Loucy (cell line): ENCODE measurements at regions not wholly inside any gene's neighbourhood (a gene's known extent, or its start where the extent isn't known, plus 50 kb on each side); places are given as distances from the start of the nearest gene placed in this dataset.

Experiments
- H2AFZ ChIP-seq: fragments of 200-600 bp; sonication (generic); 2 replicates; pipeline ENCODE4 v1.6.0; 2016; ENCODE audit warnings: antibody characterized with exemption, mild to moderate bottlenecking, low read length, moderate library complexity
- H3F3A ChIP-seq: fragments of 200-600 bp; 2 replicates; pipeline ENCODE4 v1.6.0; 2016; ENCODE audit warnings: antibody characterized with exemption, low read depth, mild to moderate bottlenecking
- H3K27me3 ChIP-seq: fragments of 200-600 bp; sonication (generic); 2 replicates; pipeline ENCODE4 v1.6.1; 2014; ENCODE audit warnings: low read length, mild to moderate bottlenecking; ENCODE audit not compliant: insufficient read depth, poor library complexity, severe bottlenecking
- H3K36me3 ChIP-seq: fragments of 200-600 bp; sonication (generic); 2 replicates; pipeline ENCODE4 v1.6.1; 2016; ENCODE audit warnings: low read length; ENCODE audit not compliant: insufficient read depth
- H3K4me1 ChIP-seq: fragments of 200-600 bp; sonication (generic); 2 replicates; pipeline ENCODE4 v1.5.1; 2014; ENCODE audit warnings: low read length, mild to moderate bottlenecking; ENCODE audit not compliant: insufficient read depth, poor library complexity, severe bottlenecking
- H3K4me2 ChIP-seq: fragments of 200-600 bp; sonication (generic); 2 replicates; pipeline ENCODE4 v1.6.0; 2014; ENCODE audit warnings: antibody characterized with exemption, low read length, low read depth, mild to moderate bottlenecking; ENCODE audit not compliant: poor library complexity, severe bottlenecking
- H3K4me3 ChIP-seq: fragments of 200-600 bp; sonication (generic); 2 replicates; pipeline ENCODE4 v1.5.1; 2014; ENCODE audit warnings: low read length, mild to moderate bottlenecking, mixed read lengths; ENCODE audit not compliant: poor library complexity, severe bottlenecking
- H3K79me2 ChIP-seq: fragments of 200-600 bp; sonication (generic); 2 replicates; pipeline ENCODE4 v1.6.1; 2014; ENCODE audit warnings: low read length; ENCODE audit not compliant: insufficient read depth
- H3K9ac ChIP-seq: fragments of 200-600 bp; sonication (generic); 2 replicates; pipeline ENCODE4 v1.6.0; 2014; ENCODE audit warnings: mild to moderate bottlenecking, low read depth, low read length, moderate library complexity; ENCODE audit not compliant: poor library complexity, severe bottlenecking
- H3K9me2 ChIP-seq: fragments of 200-600 bp; sonication (generic); replicated peaks from 2 replicates; pipeline ENCODE4 v1.6.1; 2016; ENCODE audit warnings: low read depth, low read length, mixed read lengths
- H3K9me3 ChIP-seq: fragments of 200-600 bp; sonication (generic); 2 replicates; pipeline ENCODE4 v1.6.1; 2014; ENCODE audit warnings: mild to moderate bottlenecking, antibody characterized with exemption, low read length, low read depth; ENCODE audit not compliant: insufficient read depth
- H4K20me1 ChIP-seq: fragments of 200-600 bp; sonication (generic); 2 replicates; pipeline ENCODE4 v1.6.0; 2014; ENCODE audit warnings: antibody characterized with exemption, low read length, mild to moderate bottlenecking; ENCODE audit not compliant: insufficient read depth, poor library complexity, severe bottlenecking
- EZH2phosphoT487 ChIP-seq: fragments of 200-600 bp; IDR thresholded peaks from 2 replicates; pipeline ENCODE4 v1.6.1; 2018; ENCODE audit warnings: antibody characterized with exemption, mild to moderate bottlenecking, moderate library complexity, borderline replicate concordance
- TF ChIP-seq, protein P1 (sequence below): fragments of 200-600 bp; sonication (generic); conservative IDR thresholded peaks from 2 replicates; pipeline ENCODE4 v1.5.1; 2014; ENCODE audit warnings: mild to moderate bottlenecking, antibody characterized with exemption, low read length

DNA sequence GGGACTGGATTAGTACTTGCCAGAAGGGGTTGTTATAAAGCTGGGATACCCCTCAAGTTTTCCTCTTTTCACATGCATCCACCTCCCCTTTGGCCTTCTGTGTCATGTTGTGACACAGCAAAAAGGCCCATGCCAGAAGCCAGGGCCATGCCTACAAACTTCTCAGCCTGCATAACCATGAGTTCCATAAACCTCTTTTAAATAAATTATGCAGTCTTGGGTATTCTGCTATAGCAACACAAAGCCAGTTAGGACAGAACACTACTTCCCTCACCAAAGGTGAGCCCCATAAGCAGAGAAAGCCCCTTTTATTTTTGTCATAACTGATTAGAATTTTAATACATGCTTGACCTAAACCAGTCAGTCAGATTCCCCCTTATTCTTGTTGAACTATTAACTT lies 801.3 kb downstream of the DNAH5 start:
- Histone ChIP-seq H3K36me3 (no peaks in the 10 kb centered on the region), H3K9me3 (no peaks in the 10 kb centered on the region), H3K4me1 (no peaks in the 10 kb centered on the region), H3K79me2 (no peaks in the 10 kb centered on the region), H2AFZ (no peak overlapping the region), H3K4me2 (no peak overlapping the region), H3F3A (no peaks in the 10 kb centered on the region), H3K9ac (no peak overlapping the region), H4K20me1 (no peaks in the 10 kb centered on the region), H3K4me3 (no peak overlapping the region), H3K9me2 (no peaks in the 10 kb centered on the region), H3K27me3 (no peaks in the 10 kb centered on the region)
- TF ChIP-seq EZH2phosphoT487 = no peak
- TF ChIP-seq, protein P1, sequence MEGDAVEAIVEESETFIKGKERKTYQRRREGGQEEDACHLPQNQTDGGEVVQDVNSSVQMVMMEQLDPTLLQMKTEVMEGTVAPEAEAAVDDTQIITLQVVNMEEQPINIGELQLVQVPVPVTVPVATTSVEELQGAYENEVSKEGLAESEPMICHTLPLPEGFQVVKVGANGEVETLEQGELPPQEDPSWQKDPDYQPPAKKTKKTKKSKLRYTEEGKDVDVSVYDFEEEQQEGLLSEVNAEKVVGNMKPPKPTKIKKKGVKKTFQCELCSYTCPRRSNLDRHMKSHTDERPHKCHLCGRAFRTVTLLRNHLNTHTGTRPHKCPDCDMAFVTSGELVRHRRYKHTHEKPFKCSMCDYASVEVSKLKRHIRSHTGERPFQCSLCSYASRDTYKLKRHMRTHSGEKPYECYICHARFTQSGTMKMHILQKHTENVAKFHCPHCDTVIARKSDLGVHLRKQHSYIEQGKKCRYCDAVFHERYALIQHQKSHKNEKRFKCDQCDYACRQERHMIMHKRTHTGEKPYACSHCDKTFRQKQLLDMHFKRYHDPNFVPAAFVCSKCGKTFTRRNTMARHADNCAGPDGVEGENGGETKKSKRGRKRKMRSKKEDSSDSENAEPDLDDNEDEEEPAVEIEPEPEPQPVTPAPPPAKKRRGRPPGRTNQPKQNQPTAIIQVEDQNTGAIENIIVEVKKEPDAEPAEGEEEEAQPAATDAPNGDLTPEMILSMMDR = no peak

DNA sequence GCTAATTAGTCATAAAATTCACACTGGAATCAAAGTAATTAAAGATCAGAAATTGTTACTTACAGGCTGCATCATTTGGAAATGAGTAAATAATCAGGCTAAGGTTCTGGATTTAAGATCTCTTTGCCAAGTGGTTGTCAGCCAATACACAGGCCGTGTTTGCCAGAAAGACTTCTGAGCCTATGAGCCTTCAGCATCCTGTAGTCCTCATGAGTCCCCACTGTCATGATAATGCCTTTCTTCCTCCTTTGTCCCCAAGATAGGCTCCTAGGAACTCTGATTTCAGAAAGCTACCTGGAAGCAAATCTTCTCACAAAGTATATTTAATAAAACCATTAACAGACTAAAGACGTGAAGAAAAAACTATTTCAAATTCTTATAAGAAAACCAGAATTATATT lies 810.5 kb downstream of the DNAH5 start:
- H3K9me2 ChIP-seq = no peaks in the 10 kb centered on the region

DNA sequence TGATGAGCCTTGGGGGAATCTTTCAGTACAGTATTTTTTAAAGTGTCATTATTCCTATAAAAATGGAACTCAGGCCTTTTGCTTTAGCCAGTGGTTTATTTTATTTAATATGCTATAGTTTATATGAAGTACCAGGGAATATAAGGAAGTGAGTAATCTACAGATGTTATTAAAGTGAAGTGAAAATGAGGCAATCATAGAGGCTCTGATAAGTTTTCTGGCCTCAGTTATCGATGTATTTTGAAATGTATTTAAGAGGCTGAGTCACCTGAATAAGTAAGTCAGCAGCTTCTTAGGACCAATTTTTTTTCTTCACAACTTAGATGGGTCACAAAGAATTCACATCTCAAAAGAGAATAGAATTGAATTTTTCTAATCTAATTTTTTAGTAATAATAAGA lies 829.0 kb downstream of the DNAH5 start:
- no peak overlapping the region for H3K4me2 ChIP-seq
- H3K79me2 ChIP-seq = no peaks in the 10 kb centered on the region
- H2AFZ ChIP-seq = no peak overlapping the region
- TF ChIP-seq, protein P1 = no peak
- TF ChIP-seq EZH2phosphoT487 = no peak
- no peaks in the 10 kb centered on the region; the same call in 1 of the 2 replicates for H3K9me2 ChIP-seq
- H3F3A ChIP-seq = no peaks in the 10 kb centered on the region
- H3K9ac ChIP-seq = no peak overlapping the region
- no peaks in the 10 kb centered on the region for H3K36me3 ChIP-seq
- no peak overlapping the region for H3K4me3 ChIP-seq
- H3K9me3 ChIP-seq = no peaks in the 10 kb centered on the region
- no peaks in the 10 kb centered on the region for H3K27me3 ChIP-seq
- no peaks in the 10 kb centered on the region for H4K20me1 ChIP-seq
- no peaks in the 10 kb centered on the region for H3K4me1 ChIP-seq

More for the DNA sequence above, 810.5 kb downstream of the DNAH5 start:
- no peaks in the 10 kb centered on the region for H3K36me3 ChIP-seq
- no peaks in the 10 kb centered on the region for H3K27me3 ChIP-seq
- H3F3A ChIP-seq = no peaks in the 10 kb centered on the region
- no peaks in the 10 kb centered on the region for H3K9me3 ChIP-seq
- H3K4me2 ChIP-seq = no peak overlapping the region
- TF ChIP-seq, protein P1 = no peak
- no peak for TF ChIP-seq EZH2phosphoT487
- no peak overlapping the region for H3K9ac ChIP-seq
- H3K79me2 ChIP-seq = no peaks in the 10 kb centered on the region
- H3K4me3 ChIP-seq = no peak overlapping the region
- no peaks in the 10 kb centered on the region for H4K20me1 ChIP-seq
- H3K4me1 ChIP-seq = no peaks in the 10 kb centered on the region
- H2AFZ ChIP-seq = no peak overlapping the region
